Ascending aorta (tissue), 2 donors: ENCODE measurements at regions not wholly inside any gene's neighbourhood (a gene's known extent, or its start where the extent isn't known, plus 50 kb on each side); places are given as distances from the start of the nearest gene placed in this dataset.
A peak's percentile ranks its signal among the peaks of the same experiment; 100 is the strongest.

Experiments
- DNase-seq, 2 donors: peaks; one replicate each; pipeline ENCODE4 v3.0.0-alpha.2; 2019; ENCODE audit warnings: low spot score in 2 of 2
- H3K27ac ChIP-seq, 2 donors: fragments of 200-600 bp; sonication (generic); one replicate each; pipeline ENCODE4 v1.5.1; 2016 to 2017; ENCODE audit warnings: mild to moderate bottlenecking in 1 of 2
- H3K27me3 ChIP-seq: fragments of 200-600 bp; sonication (generic); one replicate; pipeline ENCODE4 v1.5.1; 2017
- H3K36me3 ChIP-seq, 2 donors: fragments of 200-600 bp; sonication (generic); one replicate each; pipeline ENCODE4 v1.5.1; 2016
- H3K4me1 ChIP-seq, 2 donors: fragments of 200-600 bp; sonication (generic); one replicate each; pipeline ENCODE4 v1.5.1; 2016 to 2017; ENCODE audit warnings: mild to moderate bottlenecking in 1 of 2
- H3K4me3 ChIP-seq, 2 donors: fragments of 200-600 bp; sonication (generic); one replicate each; pipeline ENCODE4 v1.5.1; 2016 to 2017; ENCODE audit warnings: mild to moderate bottlenecking in 1 of 2
- H3K9me3 ChIP-seq, 2 donors: fragments of 200-600 bp; sonication (generic); one replicate each; pipeline ENCODE4 v1.5.1; 2016
- intact Hi-C: fragments of 100-400 bp; cut with DNase I; formaldehyde crosslinking; loops from one replicate; pipeline ENCODE4 v1.15.1; 2023
- TF ChIP-seq, protein P1 (sequence below), 3 experiments: fragments of 200-600 bp in 2 of 3; fragments of 450-650 bp in 1 of 3; sonication (generic) in 2 of 3; IDR thresholded peaks; one replicate each; pipeline ENCODE4 v1.5.1; 2016 to 2019; ENCODE audit warnings: antibody characterized with exemption in 3 of 3, mild to moderate bottlenecking in 1 of 3, moderate library complexity in 1 of 3

DNA sequence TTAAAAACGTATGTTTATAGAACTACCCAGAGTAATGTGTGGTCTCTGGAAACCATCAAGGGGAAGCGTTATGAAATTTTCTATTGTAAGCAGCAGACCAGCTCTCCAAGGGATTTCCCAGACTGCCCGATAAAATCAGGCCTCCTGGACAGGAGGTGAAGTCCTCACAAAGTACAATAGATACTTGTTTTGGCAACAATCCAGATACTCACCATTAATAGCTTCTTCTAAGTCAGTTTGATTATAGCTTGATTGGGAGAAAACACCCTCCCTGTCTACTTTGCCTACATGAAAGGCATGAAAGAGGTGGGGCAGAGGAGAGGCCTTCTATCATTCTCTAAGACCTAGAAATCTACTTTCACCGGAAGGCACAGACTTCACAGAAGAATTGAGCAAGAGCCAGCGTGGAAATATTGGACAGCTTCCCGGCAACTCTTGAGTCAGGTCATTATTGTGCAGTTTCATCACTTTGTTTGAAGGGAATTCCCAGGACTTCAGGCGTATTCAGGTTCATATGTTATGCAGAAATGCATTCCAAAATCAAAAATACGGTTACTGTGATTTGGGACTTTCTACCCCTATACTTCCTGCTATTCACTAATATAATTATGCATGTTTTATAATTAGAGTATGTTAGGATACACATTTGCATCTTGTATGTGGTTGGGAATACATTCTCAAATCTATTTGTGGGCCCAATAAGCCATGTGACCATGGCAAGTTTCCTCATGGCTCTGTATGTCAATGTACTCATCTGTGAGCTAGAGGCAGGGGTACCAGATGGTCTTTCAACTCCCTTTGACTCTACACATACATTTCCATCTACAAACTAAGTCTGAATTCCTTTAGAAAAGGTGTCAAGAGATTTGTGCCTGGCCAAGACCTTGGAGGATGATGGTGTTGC, 103.5 kb downstream of the CD47 start:
- Histone ChIP-seq H3K27me3 (no peaks in the 10 kb centered on the region), H3K27ac (peak overlapping the region; percentile 44 to 62), H3K9me3 (no peaks in the 10 kb centered on the region), H3K36me3 (no peaks in the 10 kb centered on the region), H3K4me3 (no peak overlapping the region), H3K4me1 (peaks cover 0 to 17% of the 10 kb centered on the region in 2 donors)
- TF ChIP-seq, protein P1, sequence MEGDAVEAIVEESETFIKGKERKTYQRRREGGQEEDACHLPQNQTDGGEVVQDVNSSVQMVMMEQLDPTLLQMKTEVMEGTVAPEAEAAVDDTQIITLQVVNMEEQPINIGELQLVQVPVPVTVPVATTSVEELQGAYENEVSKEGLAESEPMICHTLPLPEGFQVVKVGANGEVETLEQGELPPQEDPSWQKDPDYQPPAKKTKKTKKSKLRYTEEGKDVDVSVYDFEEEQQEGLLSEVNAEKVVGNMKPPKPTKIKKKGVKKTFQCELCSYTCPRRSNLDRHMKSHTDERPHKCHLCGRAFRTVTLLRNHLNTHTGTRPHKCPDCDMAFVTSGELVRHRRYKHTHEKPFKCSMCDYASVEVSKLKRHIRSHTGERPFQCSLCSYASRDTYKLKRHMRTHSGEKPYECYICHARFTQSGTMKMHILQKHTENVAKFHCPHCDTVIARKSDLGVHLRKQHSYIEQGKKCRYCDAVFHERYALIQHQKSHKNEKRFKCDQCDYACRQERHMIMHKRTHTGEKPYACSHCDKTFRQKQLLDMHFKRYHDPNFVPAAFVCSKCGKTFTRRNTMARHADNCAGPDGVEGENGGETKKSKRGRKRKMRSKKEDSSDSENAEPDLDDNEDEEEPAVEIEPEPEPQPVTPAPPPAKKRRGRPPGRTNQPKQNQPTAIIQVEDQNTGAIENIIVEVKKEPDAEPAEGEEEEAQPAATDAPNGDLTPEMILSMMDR (IDR thresholded peaks at IDR 0.05), result no peak
- intact Hi-C loops, result no loop called here
- DNase-seq, result peak in 1 of 2 donors; percentile 92

DNA sequence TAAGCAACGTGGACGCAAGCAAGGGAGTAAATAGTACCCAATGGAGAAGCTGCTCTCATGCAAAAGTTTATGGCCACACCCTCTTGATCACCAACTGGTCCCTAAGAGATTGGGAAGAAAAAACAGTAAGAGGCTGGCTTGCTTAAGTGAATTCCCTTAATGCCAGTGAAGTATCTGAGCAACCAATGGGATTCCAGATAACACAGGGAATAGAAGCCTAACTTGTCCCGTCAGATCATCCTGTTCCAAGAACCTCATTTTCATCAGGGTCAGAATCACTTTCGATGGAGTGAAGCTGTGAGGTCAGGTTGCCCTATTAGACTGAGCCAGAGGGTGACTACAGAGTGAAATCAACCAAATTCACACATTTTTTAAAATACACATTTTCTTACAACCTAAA, 104.3 kb downstream of the CD47 start:
- Histone ChIP-seq H3K27me3 (no peaks in the 10 kb centered on the region), H3K27ac (peak overlapping the region; percentile 44 to 62), H3K4me1 (peaks cover 0 to 17% of the 10 kb centered on the region in 2 donors), H3K9me3 (no peaks in the 10 kb centered on the region), H3K36me3 (no peaks in the 10 kb centered on the region), H3K4me3 (no peak overlapping the region)
- DNase-seq, result no peak
- TF ChIP-seq, protein P1 (IDR thresholded peaks at IDR 0.05), result no peak
- intact Hi-C loops, result no loop called here

DNA sequence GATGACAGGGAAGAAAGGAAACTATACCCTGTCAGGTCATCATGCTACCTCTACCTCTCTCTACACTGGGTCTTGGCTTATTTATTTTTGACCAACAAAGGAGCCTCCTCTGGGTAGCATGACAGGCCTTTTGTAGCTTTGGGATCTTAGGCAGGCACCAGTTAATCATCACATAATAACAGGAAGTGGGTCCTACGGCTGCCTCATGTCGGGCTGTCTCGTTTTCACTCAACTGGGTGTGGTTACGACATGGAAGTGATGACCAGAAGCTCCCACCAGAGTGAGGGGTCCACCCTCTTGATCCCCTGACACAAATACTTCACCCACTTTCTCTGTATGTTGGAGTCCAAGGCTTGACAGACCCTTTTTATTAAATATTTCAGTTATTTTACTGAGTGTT, 105.3 kb downstream of the CD47 start:
- Histone ChIP-seq H3K36me3 (no peaks in the 10 kb centered on the region), H3K9me3 (no peaks in the 10 kb centered on the region), H3K27me3 (no peaks in the 10 kb centered on the region), H3K27ac (no peak overlapping the region), H3K4me3 (no peak overlapping the region), H3K4me1 (peaks cover 0 to 17% of the 10 kb centered on the region in 2 donors)
- no peak for DNase-seq
- intact Hi-C loops, result no loop called here
- TF ChIP-seq, protein P1 (IDR thresholded peaks at IDR 0.05), result no peak

GRCh38 chr3:107983247-107983646, 107.6 kb downstream of the CD47 start:
- TF ChIP-seq, protein P1 (IDR thresholded peaks at IDR 0.05), result no peak
- intact Hi-C loops, result no loop called here
- Histone ChIP-seq H3K4me1 (peaks cover 0 to 15% of the 10 kb centered on the region in 2 donors), H3K9me3 (no peaks in the 10 kb centered on the region), H3K4me3 (no peak overlapping the region), H3K27me3 (no peaks in the 10 kb centered on the region), H3K36me3 (no peaks in the 10 kb centered on the region), H3K27ac (no peak overlapping the region)
- DNase-seq, result no peak

- H3K9me3 ChIP-seq, result no peaks in the 10 kb centered on the region
- intact Hi-C loops, result no loop called here
- DNase-seq, result no peak
- TF ChIP-seq, protein P1 (IDR thresholded peaks at IDR 0.05), result no peak
- H3K4me3 ChIP-seq, result no peak overlapping the region
- H3K27ac ChIP-seq, result no peak overlapping the region
- H3K36me3 ChIP-seq, result no peaks in the 10 kb centered on the region
- peaks cover 0 to 8% of the 10 kb centered on the region in 2 donors for H3K4me1 ChIP-seq
- H3K27me3 ChIP-seq, result no peaks in the 10 kb centered on the region
Observed at GRCh38 chr3:107982165-107982564, 108.7 kb downstream of the CD47 start.
